ENCODE measurements at regions not wholly inside any gene's neighbourhood (a gene's known extent, or its start where the extent isn't known, plus 50 kb on each side); places are given as distances from the start of the nearest gene placed in this dataset.

- H3K4me3 ChIP-seq (ENCODE audit: low read depth in 2 of 2, low read length in 2 of 2), result no peak overlapping the region
- no peak for ATAC-seq
- no peaks in the 10 kb centered on the region for H3K36me3 ChIP-seq (ENCODE audit: control insufficient read depth, insufficient read depth, low read length)
- H3K27ac ChIP-seq (ENCODE audit: low read length), result no peak overlapping the region
- intact Hi-C loops (cut with micrococcal nuclease; ENCODE audit: unreplicated experiment), result no loop called here
- CTCF ChIA-PET, result no interaction called here
- BruUV-seq (replicated peaks), result no TSS peak
- no peaks in the 10 kb centered on the region for H3K27me3 ChIP-seq (ENCODE audit: control insufficient read depth, insufficient read depth, low read length)
- POLR2A ChIA-PET, result no interaction called here
- DNase-seq (ENCODE audit: low read depth, low spot score), result no peak
- no peak for TF ChIP-seq POLR2AphosphoS5 (IDR thresholded peaks at IDR 0.05; ENCODE audit: low read depth, low read length)
- TF ChIP-seq SIN3A (IDR thresholded peaks at IDR 0.05; ENCODE audit: borderline replicate concordance, insufficient read depth, low read depth, low read length), result no peak
- TF ChIP-seq CTCF (IDR thresholded peaks at IDR 0.05), result no peak; the same call in 1 of the 2 replicates
- TF ChIP-seq REST (IDR thresholded peaks at IDR 0.05; ENCODE audit: insufficient read depth in 1 of 2, low read depth in 2 of 2, low read length in 1 of 2), result no peak
- no peak for TF ChIP-seq TCF7L2 (IDR thresholded peaks at IDR 0.05; ENCODE audit: low read depth, low read length)
- in situ Hi-C loops (cut with HindIII; ENCODE audit: low pct_unique_long_range_greater_than_20kb, low sequenced_read_pairs), result no loop called here
- no peaks in the 10 kb centered on the region for H3K4me1 ChIP-seq (ENCODE audit: control insufficient read depth, insufficient read depth, low read length)
- H3K9me3 ChIP-seq (ENCODE audit: control insufficient read depth, insufficient read depth, low read depth, low read length), result no peaks in the 10 kb centered on the region
Measured at GRCh38 chr5:101012880-101013279, 109.8 kb upstream of the ST8SIA4 start.

- no peak overlapping the region for H3K27ac ChIP-seq (ENCODE audit: low read length)
- BruUV-seq (replicated peaks), result no TSS peak
- in situ Hi-C loops (cut with HindIII; ENCODE audit: low pct_unique_long_range_greater_than_20kb, low sequenced_read_pairs) (no loop called here), intact Hi-C loops (cut with micrococcal nuclease; ENCODE audit: unreplicated experiment) (no loop called here)
- no peak overlapping the region for H3K4me3 ChIP-seq (ENCODE audit: low read depth in 2 of 2, low read length in 2 of 2)
- H3K4me1 ChIP-seq (ENCODE audit: control insufficient read depth, insufficient read depth, low read length), result no peaks in the 10 kb centered on the region
- TF ChIP-seq CTCF (IDR thresholded peaks at IDR 0.05), result no peak
- no peak for TF ChIP-seq POLR2AphosphoS5 (IDR thresholded peaks at IDR 0.05; ENCODE audit: low read depth, low read length)
- no peak for TF ChIP-seq TCF7L2 (IDR thresholded peaks at IDR 0.05; ENCODE audit: low read depth, low read length)
- no peak for TF ChIP-seq REST (IDR thresholded peaks at IDR 0.05; ENCODE audit: insufficient read depth in 1 of 2, low read depth in 2 of 2, low read length in 1 of 2)
- TF ChIP-seq SIN3A (IDR thresholded peaks at IDR 0.05; ENCODE audit: borderline replicate concordance, insufficient read depth, low read depth, low read length), result no peak
- ATAC-seq (no peak), DNase-seq (ENCODE audit: low read depth, low spot score) (no peak)
- ChIA-PET CTCF (no interaction called here), POLR2A (interaction anchor here (0.6 kb wide), 1 partner anchor 118 kb away, joined by 3 read pairs; no protein-coding TSS in a partner anchor)
- no peaks in the 10 kb centered on the region for H3K27me3 ChIP-seq (ENCODE audit: control insufficient read depth, insufficient read depth, low read length)
- H3K9me3 ChIP-seq (ENCODE audit: control insufficient read depth, insufficient read depth, low read depth, low read length), result no peaks in the 10 kb centered on the region
- H3K36me3 ChIP-seq (ENCODE audit: control insufficient read depth, insufficient read depth, low read length), result no peaks in the 10 kb centered on the region
Measured at GRCh38 chr5:101009758-101010519, 106.9 kb upstream of the ST8SIA4 start.
